Endothelial cell of umbilical vein (primary cell): ENCODE measurements at regions not wholly inside any gene's neighbourhood (a gene's known extent, or its start where the extent isn't known, plus 50 kb on each side); places are given as distances from the start of the nearest gene placed in this dataset.

Experiments
- BruUV-seq: library from RNA; stranded (reverse); fragments of 400-500 nt; replicated peaks from 2 replicates; lab custom pipeline; 2021; lab: Mats Ljungman, UMichigan
- CTCF ChIA-PET: fragments of 300-600, 350-600 bp; sonication (Branson Sonifier 250); formaldehyde crosslinking; loops from one replicate; lab custom pipeline; 2021; ENCODE audit warnings: antibody characterized with exemption, inconsistent platforms; lab: Charles Lee
- POLR2A ChIA-PET: fragments of 300-600, 350-600 bp; sonication (Branson Sonifier 250); formaldehyde crosslinking; loops from one replicate; lab custom pipeline; 2021; ENCODE audit warnings: antibody characterized with exemption, inconsistent platforms; lab: Charles Lee
- DNase-seq: peaks from one replicate; pipeline ENCODE4 v3.0.0-alpha.2; 2011; ENCODE audit warnings: low read depth, low spot score
- FAIRE-seq: peaks from 2 replicates; lab custom pipeline; 2011; peaks lifted over from hg19 to GRCh38; lab: Jason Lieb, UNC
- H2AFZ ChIP-seq: 2 replicates; pipeline ENCODE4 v1.6.0; 2012; ENCODE audit warnings: low read depth, low read length, control low read depth, inconsistent platforms
- H3K27ac ChIP-seq: 2 replicates; pipeline ENCODE4 v1.5.1; 2011; ENCODE audit warnings: low read depth, mild to moderate bottlenecking, control low read depth, low read length, moderate library complexity; ENCODE audit not compliant: insufficient read depth
- H3K27me3 ChIP-seq, 2 experiments: 2 replicates each; pipeline versions ENCODE4 v1.6.0 to v1.6.1; 2011; ENCODE audit warnings: low read length in 2 of 2, mixed read lengths in 1 of 2; ENCODE audit not compliant: control insufficient read depth in 2 of 2, insufficient read depth in 2 of 2
- H3K36me3 ChIP-seq, 2 experiments: 2 replicates in 1 of 2; 3 replicates in 1 of 2; pipeline ENCODE4 v1.5.1; 2011; ENCODE audit warnings: low read length in 2 of 2, mild to moderate bottlenecking in 1 of 2, moderate library complexity in 1 of 2; ENCODE audit not compliant: control insufficient read depth in 2 of 2, insufficient read depth in 2 of 2; ENCODE audit errors: extremely low read depth in 1 of 2
- H3K4me1 ChIP-seq: 3 replicates; pipeline ENCODE4 v1.5.1; 2011; ENCODE audit warnings: mild to moderate bottlenecking, low read length; ENCODE audit not compliant: control insufficient read depth, insufficient read depth; ENCODE audit errors: extremely low read depth
- H3K4me2 ChIP-seq: 2 replicates; pipeline ENCODE4 v1.6.1; 2011; ENCODE audit warnings: low read length, control low read depth, mixed read lengths; ENCODE audit not compliant: insufficient read depth
- H3K4me3 ChIP-seq, 3 experiments: fragments of 200-600 bp in 1 of 3; sonication (generic), shearing (Covaris generic) in 1 of 3; replicated peaks in 1 of 3; 2 replicates each; pipeline ENCODE4 v1.5.1; 2011 to 2016; ENCODE audit warnings: control low read depth in 3 of 3, low read length in 3 of 3, mild to moderate bottlenecking in 2 of 3, inconsistent platforms in 1 of 3, low read depth in 1 of 3, moderate library complexity in 1 of 3; ENCODE audit not compliant: insufficient read depth in 1 of 3
- H3K79me2 ChIP-seq: 2 replicates; pipeline ENCODE4 v1.6.0; 2012; ENCODE audit warnings: low read length, inconsistent platforms; ENCODE audit not compliant: control insufficient read depth, insufficient read depth
- H3K9ac ChIP-seq: replicated peaks from 2 replicates; pipeline ENCODE3; 2011; ENCODE audit warnings: low read length, control low read depth; ENCODE audit not compliant: insufficient read depth; ENCODE audit errors: extremely low read depth
- H3K9me1 ChIP-seq: replicated peaks from 3 replicates; pipeline ENCODE4 v1.6.0; 2011; ENCODE audit warnings: mild to moderate bottlenecking, low read length; ENCODE audit not compliant: control insufficient read depth, insufficient read depth; ENCODE audit errors: extremely low read depth
- H3K9me3 ChIP-seq: replicated peaks from 2 replicates; pipeline ENCODE4 v1.5.1; 2012; ENCODE audit warnings: low read length, inconsistent platforms; ENCODE audit not compliant: control insufficient read depth, insufficient read depth
- H4K20me1 ChIP-seq: replicated peaks from 2 replicates; pipeline ENCODE3; 2011; ENCODE audit warnings: mild to moderate bottlenecking, low read length; ENCODE audit not compliant: control insufficient read depth, insufficient read depth; ENCODE audit errors: extremely low read depth
- CTCF ChIP-seq, 2 donors: IDR thresholded peaks; 1 replicate in 1 of 2; 2 replicates in 1 of 2; pipeline ENCODE4 v1.5.1; 2011; ENCODE audit warnings: low read length in 2 of 2, mild to moderate bottlenecking in 2 of 2, moderate library complexity in 2 of 2, control low read depth in 1 of 2, inconsistent platforms in 1 of 2, low read depth in 1 of 2; ENCODE audit not compliant: insufficient read depth in 1 of 2; ENCODE audit errors: extremely low read depth in 1 of 2
- EZH2 ChIP-seq: IDR thresholded peaks from 2 replicates; pipeline ENCODE4 v1.6.1; 2012; ENCODE audit warnings: borderline replicate concordance, low read depth, mild to moderate bottlenecking, moderate library complexity, low read length, inconsistent platforms; ENCODE audit not compliant: severe bottlenecking
- FOS ChIP-seq: IDR thresholded peaks from 2 replicates; pipeline ENCODE4 v1.6.1; 2011; ENCODE audit warnings: mild to moderate bottlenecking, low read length, moderate library complexity, borderline replicate concordance; ENCODE audit not compliant: insufficient read depth
- GATA2 ChIP-seq: IDR thresholded peaks from 2 replicates; pipeline ENCODE4 v1.7.0; 2011; ENCODE audit warnings: low read depth, mild to moderate bottlenecking, moderate library complexity, mixed read lengths, low read length; ENCODE audit not compliant: insufficient read length, insufficient read depth
- JUN ChIP-seq: IDR thresholded peaks from 2 replicates; pipeline ENCODE4 v1.6.1; 2011; ENCODE audit warnings: borderline replicate concordance, low read depth; ENCODE audit not compliant: insufficient read length, insufficient read depth
- MAX ChIP-seq: IDR thresholded peaks from 2 replicates; pipeline ENCODE4 v1.6.1; 2011; ENCODE audit not compliant: insufficient read depth, insufficient read length
- POLR2AphosphoS5 ChIP-seq: IDR thresholded peaks from 2 replicates; pipeline ENCODE4 v1.6.1; 2012; ENCODE audit warnings: low read depth, mild to moderate bottlenecking, control low read depth, low read length, moderate library complexity; ENCODE audit not compliant: insufficient read depth
- dilution Hi-C: fragments of 300-500 bp; cut with MboI; formaldehyde crosslinking; loops from one replicate; pipeline ENCODE4 v1.15.0; 2019; ENCODE audit warnings: low sequenced_read_pairs; ENCODE audit not compliant: extremely low pct_ligation_motif_present
- intact Hi-C: fragments of 100-400 bp; cut with micrococcal nuclease; formaldehyde crosslinking; loops from one replicate; pipeline ENCODE4 v1.10.0; 2022

GRCh38 chr1:59025201-59025600, 241.4 kb upstream of the JUN start:
- H4K20me1 ChIP-seq: no peaks in the 10 kb centered on the region
- H2AFZ ChIP-seq: peak overlapping the region; percentile 22
- H3K9me1 ChIP-seq: no peaks in the 10 kb centered on the region
- no peaks in the 10 kb centered on the region for H3K79me2 ChIP-seq
- intact Hi-C loops: loop anchor here (1.0 to 5.0 kb wide), 2 partner anchors 128 to 241 kb away; partner anchors contain the start of gene JUN
- DNase-seq (peak; percentile 75), FAIRE-seq (peak; percentile 81)
- POLR2A ChIA-PET: no interaction called here
- no TSS peak for BruUV-seq
- H3K4me3 ChIP-seq: no peak overlapping the region
- no peak overlapping the region for H3K4me2 ChIP-seq
- dilution Hi-C loops: no loop called here
- H3K4me1 ChIP-seq: peaks cover 40% of the 10 kb centered on the region
- H3K36me3 ChIP-seq: no peaks in the 10 kb centered on the region
- no peak overlapping the region for H3K9ac ChIP-seq
- TF ChIP-seq FOS (peak; percentile 91), EZH2 (no peak), JUN (peak; percentile 80), MAX (no peak), GATA2 (peak; percentile 28), POLR2AphosphoS5 (peak; percentile 22)
- CTCF ChIA-PET: interaction anchor here (0.7 to 1.2 kb wide), 2 partner anchors 236 to 255 kb away, joined by 3 to 5 read pairs; no protein-coding TSS in a partner anchor
- H3K27ac ChIP-seq: peak overlapping the region; percentile 54
- no peaks in the 10 kb centered on the region for H3K9me3 ChIP-seq
- no peaks in the 10 kb centered on the region for H3K27me3 ChIP-seq

GRCh38 chr1:59025898-59026426, 242.1 kb upstream of the JUN start:
- ChIA-PET POLR2A (no interaction called here), CTCF (no interaction called here)
- H3K27ac ChIP-seq: no peak overlapping the region
- peaks cover 34% of the 10 kb centered on the region for H3K4me1 ChIP-seq
- TF ChIP-seq JUN (no peak), CTCF (IDR thresholded peaks at IDR 0.05; ENCODE audit: extremely low read depth in 1 of 2, insufficient read depth in 1 of 2, low read depth in 1 of 2, low read length in 2 of 2) (no peak), FOS (no peak)
- no peak overlapping the region for H3K4me3 ChIP-seq
- no peak for FAIRE-seq
- H3K27me3 ChIP-seq: no peaks in the 10 kb centered on the region
- H3K36me3 ChIP-seq: no peaks in the 10 kb centered on the region
- no TSS peak for BruUV-seq
- H3K4me2 ChIP-seq: no peak overlapping the region
- DNase-seq: no peak
- H4K20me1 ChIP-seq: no peaks in the 10 kb centered on the region
- no peaks in the 10 kb centered on the region for H3K9me1 ChIP-seq
- H2AFZ ChIP-seq: no peak overlapping the region
- no peak overlapping the region for H3K9ac ChIP-seq
- dilution Hi-C loops: no loop called here
- intact Hi-C loops: loop anchor here (1.0 to 5.0 kb wide), 2 partner anchors 129 to 242 kb away; partner anchors contain the start of gene JUN
- no peaks in the 10 kb centered on the region for H3K9me3 ChIP-seq
- no peaks in the 10 kb centered on the region for H3K79me2 ChIP-seq
